ENCODE measurements at regions not wholly inside any gene's neighbourhood (a gene's known extent, or its start where the extent isn't known, plus 50 kb on each side); places are given as distances from the start of the nearest gene placed in this dataset.
"Not testable (repeated sequence)": the region's sequence is repeated elsewhere in the genome, so short reads cannot be mapped to it uniquely, and the experiment has no call there.

DNA sequence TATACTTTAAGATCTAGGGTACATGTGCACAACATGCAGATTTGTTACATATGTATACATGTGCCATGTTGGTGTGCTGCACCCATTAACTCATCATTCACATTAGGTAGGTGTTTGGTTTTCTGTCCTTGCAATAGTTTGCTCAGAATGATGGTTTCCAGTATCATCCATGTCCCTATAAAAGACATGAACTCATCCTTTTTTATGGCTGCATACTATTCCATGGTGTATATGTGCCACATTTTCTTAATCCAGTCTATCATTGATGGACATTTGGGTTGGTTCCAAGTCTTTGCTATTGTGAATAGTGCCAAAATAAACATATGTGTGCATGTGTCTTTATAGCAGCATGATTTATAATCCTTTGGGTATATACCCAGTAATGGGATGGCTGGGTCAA is 747.1 kb upstream of the MEF2C start:
- not testable (repeated sequence) for DNase-seq (ENCODE audit: low spot score)

GRCh38 chr5:89628876-89629635 is 746.1 kb upstream of the MEF2C start:
- no peak for DNase-seq (ENCODE audit: low spot score)

DNA sequence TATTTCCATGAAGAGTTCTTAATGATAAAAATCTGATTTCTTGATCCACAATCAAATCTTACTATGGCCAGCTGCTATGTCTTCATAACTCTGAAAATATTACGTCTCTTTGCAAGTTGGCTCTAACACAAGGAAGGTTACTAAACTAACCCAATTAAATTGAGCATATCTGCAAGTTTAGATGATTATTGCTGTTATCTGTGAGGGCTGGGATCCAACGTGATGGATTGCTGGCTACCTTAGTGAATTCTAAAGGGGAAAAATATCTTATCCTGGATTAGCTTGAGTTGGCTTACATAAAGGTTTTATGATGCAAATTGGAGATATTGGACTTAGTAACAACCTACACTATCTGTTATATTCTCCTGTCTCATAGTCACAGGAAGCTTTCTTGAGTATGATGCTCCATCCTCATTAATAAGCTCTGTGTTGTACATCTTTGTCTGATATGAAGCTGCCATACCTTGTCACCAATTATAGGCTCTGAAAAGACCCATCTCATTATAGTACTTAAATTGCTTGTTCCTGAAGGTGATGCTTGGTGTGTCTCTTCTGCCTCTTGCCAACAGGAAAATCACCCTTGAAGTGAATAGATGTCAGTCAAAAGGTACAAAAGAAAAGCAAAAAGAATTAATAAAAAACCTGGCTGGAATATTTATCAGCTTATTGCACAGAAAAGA is 733.0 kb upstream of the MEF2C start:
- DNase-seq (ENCODE audit: low spot score), result no peak

DNA sequence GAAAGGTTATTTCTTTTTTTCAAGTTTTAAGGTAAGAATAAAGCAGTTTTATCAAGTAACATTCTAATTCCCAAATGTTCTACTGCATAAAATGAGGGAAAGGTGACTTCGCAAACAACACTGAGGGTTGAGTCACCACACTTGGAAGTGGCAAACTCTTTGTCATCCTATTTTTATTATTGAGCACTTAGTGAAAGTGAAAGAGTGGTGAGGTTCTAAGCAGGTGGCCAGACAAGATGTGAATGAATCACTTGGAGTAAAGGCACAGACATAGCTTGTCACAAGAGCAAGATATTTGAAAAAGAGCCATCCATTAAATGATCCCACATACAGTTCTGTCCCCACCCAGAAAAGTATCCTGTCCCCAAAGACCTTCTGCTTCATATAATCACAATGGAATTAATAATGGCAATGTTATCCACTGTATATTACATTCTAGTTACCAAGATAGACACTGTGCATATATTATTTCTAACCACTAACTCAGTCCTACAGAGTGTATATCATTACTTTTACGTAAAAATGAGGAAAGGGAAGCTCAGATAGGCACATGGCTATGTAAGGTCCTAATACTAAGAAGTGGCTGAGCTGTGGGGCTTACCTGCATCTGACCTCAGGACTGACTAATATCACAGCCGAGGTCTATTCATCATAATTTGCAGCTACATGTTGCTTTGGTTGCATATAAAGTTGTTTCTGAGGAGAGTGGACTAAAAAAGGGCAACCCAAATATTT is 730.4 kb upstream of the MEF2C start:
- DNase-seq (ENCODE audit: low spot score), result no peak

DNA sequence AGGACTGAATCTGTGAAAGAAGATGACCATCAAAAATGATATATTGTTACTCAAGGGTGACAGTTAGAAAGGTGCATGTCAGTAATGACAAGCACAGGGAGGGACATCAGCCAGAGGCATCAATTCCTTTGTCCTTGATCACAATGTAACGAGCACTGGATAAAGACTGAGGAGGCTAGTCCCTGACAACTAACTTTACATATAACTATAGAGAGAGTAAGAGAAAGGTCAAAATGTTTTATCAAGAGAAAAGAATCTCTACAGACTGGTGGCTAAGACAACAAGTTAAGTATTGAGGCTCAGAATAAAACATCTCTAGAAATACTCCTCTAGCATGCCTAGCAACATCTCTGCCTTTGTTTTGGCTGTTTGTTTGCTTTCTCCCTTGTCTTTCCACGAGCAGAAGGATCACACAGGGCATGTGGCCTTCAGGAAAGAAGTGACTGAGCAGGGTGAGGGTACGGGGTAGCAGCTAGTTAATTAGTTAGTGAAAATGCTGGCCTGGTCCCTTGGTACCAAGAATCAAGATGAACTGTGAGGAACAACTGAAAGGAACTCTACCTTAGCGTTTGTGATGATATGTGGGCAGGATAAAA is 724.1 kb upstream of the MEF2C start:
- no peak for DNase-seq (ENCODE audit: low spot score)

GRCh38 chr5:89604342-89604741 is 721.4 kb upstream of the MEF2C start:
- no peak for DNase-seq (ENCODE audit: low spot score)

DNA sequence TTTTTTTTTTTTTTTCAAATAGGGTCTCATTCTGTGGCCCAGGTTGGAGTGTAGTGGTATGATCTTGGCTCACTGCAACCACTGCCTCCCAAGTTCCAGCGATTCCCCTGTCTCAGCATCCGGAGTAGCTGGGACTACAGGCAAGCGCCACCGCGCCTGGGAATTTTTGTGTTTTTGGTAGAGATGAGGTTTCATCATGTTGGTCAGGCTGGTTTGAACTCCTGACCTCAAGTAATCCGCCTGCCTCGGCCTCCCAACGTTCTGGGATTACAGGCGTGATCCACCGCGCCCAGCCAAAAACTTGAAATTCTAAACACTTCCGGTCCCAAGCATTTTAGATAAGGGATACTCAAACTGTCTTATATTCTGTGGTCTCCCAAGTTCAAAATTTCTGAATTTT is 718.9 kb upstream of the MEF2C start:
- DNase-seq (ENCODE audit: low spot score), result no peak

- no peak for DNase-seq (ENCODE audit: low spot score)
Observed at GRCh38 chr5:89597878-89598277, 714.9 kb upstream of the MEF2C start.

- no peak for DNase-seq (ENCODE audit: low spot score)
Observed at GRCh38 chr5:89596821-89597220, 713.8 kb upstream of the MEF2C start.

- DNase-seq (ENCODE audit: low spot score), result no peak
Observed at GRCh38 chr5:89595056-89595455, 712.1 kb upstream of the MEF2C start.

DNA sequence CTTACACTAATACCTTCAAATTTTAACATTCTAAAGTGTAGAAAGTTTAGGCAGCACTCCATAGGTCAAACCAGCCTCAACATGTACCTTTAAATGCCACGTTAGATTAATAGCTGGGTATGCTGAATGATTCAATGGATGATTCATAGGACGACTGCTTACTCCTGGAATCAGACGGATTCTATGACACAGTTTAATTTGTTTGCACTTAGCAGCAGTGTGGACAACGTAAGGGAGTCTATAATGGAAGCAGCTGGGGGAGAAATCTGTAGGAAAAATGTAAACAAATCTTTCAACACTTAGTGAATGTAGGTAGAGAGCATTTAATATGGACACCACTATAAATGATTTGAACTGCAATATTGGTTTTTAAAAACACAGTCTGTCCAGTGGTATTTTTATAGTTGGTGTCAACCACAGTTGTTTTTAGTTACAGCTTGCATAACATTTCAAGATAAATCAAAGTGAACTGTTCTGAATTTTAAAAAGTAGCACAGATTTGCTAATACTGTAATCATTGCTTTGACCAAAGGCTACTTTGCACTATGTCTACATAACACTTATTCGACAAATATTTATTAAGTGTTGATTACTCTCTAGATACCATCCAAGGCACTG is 701.5 kb upstream of the MEF2C start:
- DNase-seq (ENCODE audit: low spot score), result no peak

GRCh38 chr5:89583534-89583933 is 700.5 kb upstream of the MEF2C start:
- DNase-seq (ENCODE audit: low spot score), result no peak

DNA sequence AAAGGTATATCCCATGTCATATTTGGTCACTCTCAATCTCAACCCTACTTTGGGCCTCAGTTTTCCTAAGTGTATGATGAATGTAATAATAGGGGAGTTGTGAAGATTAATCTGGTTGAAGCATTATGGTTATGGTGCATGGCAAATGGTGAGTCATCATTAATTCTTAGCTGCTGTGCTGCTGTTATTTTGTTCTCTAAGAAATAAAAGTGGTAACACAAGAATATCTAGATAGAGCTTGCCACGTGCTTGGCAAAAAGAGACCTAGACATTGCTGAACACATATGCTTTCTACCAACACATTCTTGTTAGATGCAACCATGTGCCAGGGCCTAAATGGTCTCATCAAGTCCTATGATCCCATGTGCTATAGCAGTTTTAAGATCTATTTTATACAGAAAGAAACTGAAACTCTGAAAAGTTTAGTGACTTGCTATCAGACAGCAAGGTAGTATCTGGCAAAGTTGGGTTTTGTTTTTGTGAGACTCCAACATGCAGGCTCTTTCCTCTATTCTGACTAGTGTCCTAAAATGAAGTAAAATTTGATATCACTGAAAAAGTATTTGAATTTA is 699.9 kb upstream of the MEF2C start:
- DNase-seq (ENCODE audit: low spot score), result no peak

DNA sequence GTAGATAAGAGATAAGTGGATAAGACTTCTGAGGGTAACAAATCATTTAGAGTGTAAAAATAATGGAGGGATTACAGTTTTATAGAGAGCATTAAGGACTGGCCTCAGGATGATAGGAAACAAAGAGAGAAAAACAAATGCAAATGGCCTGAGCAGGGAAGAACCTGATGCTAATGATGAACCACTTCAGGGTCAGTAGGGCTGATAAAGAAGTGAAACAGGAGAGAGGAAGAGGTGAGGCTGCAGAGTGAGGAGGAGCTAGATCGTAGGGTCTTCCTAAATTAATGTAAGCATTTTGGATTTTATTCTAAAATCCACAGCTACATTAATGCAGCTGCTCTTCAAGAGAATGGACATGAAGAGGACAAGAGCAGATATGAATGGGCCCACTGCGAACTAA is 698.0 kb upstream of the MEF2C start:
- DNase-seq (ENCODE audit: low spot score), result no peak

DNA sequence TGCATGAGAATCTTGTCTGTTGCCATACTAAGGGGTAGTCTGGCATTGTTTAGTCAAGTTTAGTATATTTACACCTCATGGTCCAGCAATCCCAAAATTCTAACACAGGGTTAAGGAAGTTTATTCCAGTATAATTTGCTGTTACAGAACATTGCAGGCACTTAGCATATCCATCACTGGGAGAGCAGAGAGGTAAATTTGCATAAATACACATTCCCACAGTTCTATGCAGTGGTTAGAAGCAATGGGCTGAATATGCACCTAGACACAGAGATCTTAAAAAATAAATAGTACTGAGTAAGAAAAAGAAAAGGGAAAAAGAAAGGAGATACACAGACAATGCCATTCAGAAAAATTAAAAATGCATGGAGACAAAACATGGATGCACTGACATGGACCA is 692.3 kb upstream of the MEF2C start:
- no peak for DNase-seq (ENCODE audit: low spot score)

- no peak for DNase-seq (ENCODE audit: low spot score)
Observed at GRCh38 chr5:89573345-89573744, 690.4 kb upstream of the MEF2C start.

DNA sequence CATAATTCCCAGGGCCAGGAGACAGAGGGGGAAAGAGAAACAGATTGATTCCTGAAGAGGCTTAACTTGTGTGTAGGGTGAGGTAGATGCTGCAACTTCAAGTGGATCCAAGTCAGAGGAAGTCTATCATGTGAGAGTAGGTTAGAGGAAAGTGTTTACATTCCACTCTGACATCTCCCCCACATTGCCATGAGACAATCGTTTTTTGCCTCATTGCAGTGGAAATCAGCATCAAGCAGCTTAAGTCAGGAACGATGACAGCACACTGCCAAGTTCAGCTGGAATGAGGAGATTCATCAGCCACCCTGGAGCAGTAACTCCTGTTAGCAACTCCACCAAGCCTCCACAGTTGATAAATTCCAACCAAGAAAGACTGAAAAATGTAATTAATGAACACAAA is 689.7 kb upstream of the MEF2C start:
- DNase-seq (ENCODE audit: low spot score), result no peak

DNA sequence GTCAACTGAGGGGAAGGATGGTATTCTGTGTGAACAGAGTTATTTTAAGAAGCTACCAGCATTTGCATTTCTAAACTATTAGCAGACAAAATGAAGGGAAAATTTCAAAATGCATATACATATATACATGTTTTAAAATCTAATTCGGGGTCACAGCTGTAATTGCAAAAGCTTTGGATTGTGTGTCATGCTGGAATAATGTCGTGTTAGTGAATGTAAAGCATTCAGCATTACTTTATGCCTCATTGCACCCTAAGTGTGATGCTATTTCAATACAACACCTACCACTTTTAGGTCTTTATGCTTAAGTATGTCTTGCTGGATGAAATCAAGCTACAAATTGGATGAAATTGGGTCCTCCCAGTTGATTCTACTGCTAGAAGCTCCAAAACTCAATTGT is 687.6 kb upstream of the MEF2C start:
- DNase-seq (ENCODE audit: low spot score), result no peak

DNA sequence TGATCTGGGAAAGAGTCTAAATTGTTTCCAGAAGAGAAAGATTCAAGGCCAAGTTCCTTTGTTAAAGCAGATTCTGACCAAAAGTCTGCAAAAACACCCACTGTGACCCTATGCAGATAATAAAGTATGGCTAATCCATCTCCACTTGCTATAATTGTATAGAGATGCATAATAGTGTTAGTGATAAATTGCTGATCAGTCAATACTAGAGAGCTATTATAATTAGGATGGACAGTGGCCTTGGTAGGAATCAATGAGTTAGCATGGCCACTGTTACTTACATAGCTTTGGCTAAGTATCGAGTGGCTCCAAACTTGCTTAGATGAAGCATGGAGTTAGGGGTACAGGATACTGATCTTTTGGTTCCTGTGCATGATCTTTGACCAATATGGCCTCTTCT is 683.4 kb upstream of the MEF2C start:
- no peak for DNase-seq (ENCODE audit: low spot score)

GRCh38 chr5:89560696-89561095 is 677.7 kb upstream of the MEF2C start:
- no peak for DNase-seq (ENCODE audit: low spot score)

- DNase-seq (ENCODE audit: low spot score), result no peak
Observed at GRCh38 chr5:89556215-89556913, 673.4 kb upstream of the MEF2C start.

Measured in HuH-7 (cell line).